SU-DHL-6 (cell line): ENCODE measurements at regions not wholly inside any gene's neighbourhood (a gene's known extent, or its start where the extent isn't known, plus 50 kb on each side); places are given as distances from the start of the nearest gene placed in this dataset.
"Not testable (repeated sequence)": the region's sequence is repeated elsewhere in the genome, so short reads cannot be mapped to it uniquely, and the experiment has no call there.

Source experiments
- H2AFZ ChIP-seq: fragments of 200-600 bp; sonication (generic); 2 replicates; pipeline ENCODE4 v1.6.1; 2014; ENCODE audit warnings: low read depth, mild to moderate bottlenecking, moderate library complexity, mixed read lengths, antibody characterized with exemption, low read length; ENCODE audit not compliant: severe bottlenecking
- H3F3A ChIP-seq: fragments of 200-600 bp; shearing (Covaris generic); 2 replicates; pipeline ENCODE4 v1.6.0; 2016; ENCODE audit warnings: antibody characterized with exemption, mild to moderate bottlenecking; ENCODE audit not compliant: insufficient read depth
- H3K27ac ChIP-seq: fragments of 200-600 bp; sonication (generic); 2 replicates; pipeline ENCODE4 v1.5.1; 2016; ENCODE audit warnings: low read depth, mild to moderate bottlenecking, low read length, moderate library complexity, mixed read lengths
- H3K27me3 ChIP-seq: fragments of 200-600 bp; sonication (generic), shearing (Covaris generic); 2 replicates; pipeline ENCODE4 v1.6.0; 2014; ENCODE audit warnings: mild to moderate bottlenecking, low read length
- H3K36me3 ChIP-seq: fragments of 200-600 bp; sonication (generic); 2 replicates; pipeline ENCODE4 v1.6.1; 2014; ENCODE audit warnings: mild to moderate bottlenecking, low read length, mixed read lengths
- H3K4me2 ChIP-seq: fragments of 300-600, 200-600 bp; shearing (Covaris generic), sonication (generic); 2 replicates; pipeline ENCODE4 v1.6.0; 2014; ENCODE audit warnings: low read length, low read depth, mild to moderate bottlenecking; ENCODE audit not compliant: poor library complexity, severe bottlenecking
- H3K4me3 ChIP-seq: fragments of 200-600 bp; sonication (generic); 2 replicates; pipeline ENCODE4 v1.5.1; 2014; ENCODE audit warnings: antibody characterized with exemption, low read length, mild to moderate bottlenecking, mixed read lengths; ENCODE audit not compliant: insufficient read depth, poor library complexity, severe bottlenecking
- H3K79me2 ChIP-seq: fragments of 200-600 bp; sonication (generic); 2 replicates; pipeline ENCODE4 v1.6.1; 2014; ENCODE audit warnings: mild to moderate bottlenecking, low read length, moderate library complexity; ENCODE audit not compliant: insufficient read depth
- H3K9ac ChIP-seq: fragments of 200-600 bp; sonication (generic); 2 replicates; pipeline ENCODE4 v1.7.0; 2014; ENCODE audit warnings: mild to moderate bottlenecking, low read length
- H3K9me2 ChIP-seq: fragments of 200-600 bp; sonication (generic); replicated peaks from 2 replicates; pipeline ENCODE4 v1.6.1; 2014; ENCODE audit warnings: low read length; ENCODE audit not compliant: insufficient read depth
- H3K9me3 ChIP-seq: fragments of 200-600 bp; sonication (generic); 2 replicates; pipeline ENCODE4 v1.6.1; 2014; ENCODE audit warnings: low read length, mixed read lengths; ENCODE audit not compliant: insufficient read depth
- H4K20me1 ChIP-seq: fragments of 200-600 bp; sonication (generic); 2 replicates; pipeline ENCODE4 v1.6.1; 2014; ENCODE audit warnings: low read depth, mild to moderate bottlenecking, antibody characterized with exemption, low read length, moderate library complexity, mixed read lengths
- EZH2phosphoT487 ChIP-seq: fragments of 200-600 bp; sonication (generic), shearing (Covaris generic); conservative IDR thresholded peaks from 2 replicates; pipeline ENCODE4 v1.6.1; 2018; ENCODE audit warnings: mild to moderate bottlenecking, antibody characterized with exemption, low read length, moderate library complexity, mixed read lengths
- TF ChIP-seq, protein P1 (sequence below): fragments of 200-600 bp; sonication (generic); IDR thresholded peaks from one replicate; pipeline ENCODE4 v1.5.1; 2017; ENCODE audit warnings: antibody characterized with exemption, mild to moderate bottlenecking, low read length, moderate library complexity; ENCODE audit not compliant: insufficient read depth, poor library complexity, severe bottlenecking

DNA sequence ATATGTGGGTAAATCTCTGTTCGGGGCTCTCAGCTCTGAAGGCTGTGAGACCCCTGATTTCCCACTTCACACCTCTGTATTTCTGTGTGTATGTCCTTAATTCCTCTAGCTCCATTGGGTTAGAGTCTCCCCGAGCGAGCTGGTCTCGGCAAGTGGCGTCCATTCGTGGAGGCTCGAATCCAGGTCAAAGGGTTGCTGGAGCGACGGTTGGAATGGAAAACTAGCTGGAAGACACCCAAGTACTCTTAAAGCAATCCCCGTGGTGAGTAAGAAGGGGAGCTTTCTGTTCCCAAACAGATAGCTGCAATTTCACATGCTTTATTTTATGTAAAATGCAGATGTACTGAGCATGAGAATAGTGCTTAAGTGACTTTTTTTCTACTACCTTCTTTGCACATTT is 277.5 kb upstream of the SGCG start:
- Histone ChIP-seq H2AFZ (no peak overlapping the region), H3K27ac (no peak overlapping the region), H3K4me3 (no peak overlapping the region), H3K9ac (no peak overlapping the region), H3K79me2 (peaks cover 31% of the 10 kb centered on the region), H3K27me3 (no peaks in the 10 kb centered on the region), H3F3A (no peaks in the 10 kb centered on the region), H3K9me2 (no peaks in the 10 kb centered on the region), H3K9me3 (peaks cover 11% of the 10 kb centered on the region; the same call in 1 of the 2 replicates), H4K20me1 (no peaks in the 10 kb centered on the region), H3K36me3 (peaks cover 58% of the 10 kb centered on the region), H3K4me2 (no peak overlapping the region)
- TF ChIP-seq, protein P1, sequence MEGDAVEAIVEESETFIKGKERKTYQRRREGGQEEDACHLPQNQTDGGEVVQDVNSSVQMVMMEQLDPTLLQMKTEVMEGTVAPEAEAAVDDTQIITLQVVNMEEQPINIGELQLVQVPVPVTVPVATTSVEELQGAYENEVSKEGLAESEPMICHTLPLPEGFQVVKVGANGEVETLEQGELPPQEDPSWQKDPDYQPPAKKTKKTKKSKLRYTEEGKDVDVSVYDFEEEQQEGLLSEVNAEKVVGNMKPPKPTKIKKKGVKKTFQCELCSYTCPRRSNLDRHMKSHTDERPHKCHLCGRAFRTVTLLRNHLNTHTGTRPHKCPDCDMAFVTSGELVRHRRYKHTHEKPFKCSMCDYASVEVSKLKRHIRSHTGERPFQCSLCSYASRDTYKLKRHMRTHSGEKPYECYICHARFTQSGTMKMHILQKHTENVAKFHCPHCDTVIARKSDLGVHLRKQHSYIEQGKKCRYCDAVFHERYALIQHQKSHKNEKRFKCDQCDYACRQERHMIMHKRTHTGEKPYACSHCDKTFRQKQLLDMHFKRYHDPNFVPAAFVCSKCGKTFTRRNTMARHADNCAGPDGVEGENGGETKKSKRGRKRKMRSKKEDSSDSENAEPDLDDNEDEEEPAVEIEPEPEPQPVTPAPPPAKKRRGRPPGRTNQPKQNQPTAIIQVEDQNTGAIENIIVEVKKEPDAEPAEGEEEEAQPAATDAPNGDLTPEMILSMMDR = no peak
- TF ChIP-seq EZH2phosphoT487 = no peak

DNA sequence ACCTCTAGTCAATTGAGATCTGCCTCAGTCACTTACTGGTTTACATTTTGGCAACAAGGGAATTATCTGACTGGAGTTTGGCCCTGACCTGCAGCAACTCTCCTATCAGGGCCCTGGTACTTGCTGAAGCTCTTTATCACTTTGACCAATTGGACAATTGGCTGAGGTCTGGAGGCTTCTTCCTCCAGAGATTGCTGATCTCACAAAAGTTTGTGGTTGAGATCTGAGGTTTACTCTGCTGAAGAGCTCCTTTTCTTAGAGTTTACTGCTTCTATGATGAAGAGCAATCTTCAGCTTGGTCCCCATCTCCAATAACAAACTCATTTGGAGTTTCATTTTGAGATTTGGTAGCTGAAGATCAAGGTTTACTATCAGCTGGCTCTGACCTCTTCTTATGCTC is 276.9 kb upstream of the SGCG start:
- H3K9me3 ChIP-seq = peaks cover 11% of the 10 kb centered on the region; the same call in 1 of the 2 replicates
- no peak overlapping the region for H3K27ac ChIP-seq
- H3K4me3 ChIP-seq = no peak overlapping the region
- no peak overlapping the region for H2AFZ ChIP-seq
- H3K36me3 ChIP-seq = peaks cover 53% of the 10 kb centered on the region
- no peaks in the 10 kb centered on the region for H4K20me1 ChIP-seq
- no peaks in the 10 kb centered on the region for H3K9me2 ChIP-seq
- no peak overlapping the region for H3K9ac ChIP-seq
- H3K27me3 ChIP-seq = no peaks in the 10 kb centered on the region
- H3K79me2 ChIP-seq = peaks cover 25% of the 10 kb centered on the region
- H3K4me2 ChIP-seq = no peak overlapping the region
- no peaks in the 10 kb centered on the region for H3F3A ChIP-seq
- TF ChIP-seq EZH2phosphoT487 = no peak
- TF ChIP-seq, protein P1 = no peak

DNA sequence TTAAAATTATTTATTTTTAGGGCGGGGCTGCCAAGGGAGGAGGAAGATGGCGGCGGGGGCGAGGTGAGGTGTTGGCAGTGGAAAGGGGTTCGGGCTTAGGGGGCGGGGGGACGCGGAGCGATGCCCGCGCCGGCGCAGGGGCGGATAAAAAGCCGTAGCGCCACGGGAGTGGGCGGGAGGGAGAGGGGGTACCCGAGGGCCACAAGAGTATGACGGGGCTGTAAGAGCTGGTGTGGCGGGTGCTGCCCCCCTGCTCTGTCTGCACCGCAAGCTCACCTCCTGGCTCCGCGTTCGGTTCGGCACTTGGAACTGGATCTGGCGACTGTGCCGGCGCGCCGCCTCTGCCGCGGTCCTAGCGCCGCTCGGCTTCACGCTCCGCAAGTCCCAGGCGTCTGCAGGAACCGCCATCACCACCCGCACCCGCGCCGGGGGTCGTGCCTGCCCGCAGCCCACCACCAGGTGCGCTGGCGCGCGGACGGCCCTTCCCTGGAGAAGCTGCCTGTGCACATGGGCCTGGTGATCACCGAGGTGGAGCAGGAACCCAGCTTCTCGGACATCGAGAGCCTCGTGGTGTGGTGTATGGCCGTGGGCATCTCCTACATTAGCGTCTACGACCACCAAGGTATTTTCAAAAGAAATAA is 265.2 kb upstream of the SGCG start:
- H3K27ac ChIP-seq = no peak overlapping the region
- TF ChIP-seq, protein P1 = no peak
- TF ChIP-seq EZH2phosphoT487 = no peak
- H3K79me2 ChIP-seq = no peaks in the 10 kb centered on the region
- peaks cover 14% of the 10 kb centered on the region for H3K36me3 ChIP-seq
- no peak overlapping the region for H3K9ac ChIP-seq
- no peaks in the 10 kb centered on the region for H4K20me1 ChIP-seq
- peaks cover 3% of the 10 kb centered on the region; the same call in 1 of the 2 replicates for H3F3A ChIP-seq
- H3K4me3 ChIP-seq = no peak overlapping the region
- no peaks in the 10 kb centered on the region for H3K9me2 ChIP-seq
- no peak overlapping the region for H2AFZ ChIP-seq
- no peaks in the 10 kb centered on the region for H3K27me3 ChIP-seq
- no peaks in the 10 kb centered on the region for H3K9me3 ChIP-seq
- H3K4me2 ChIP-seq = no peak overlapping the region

DNA sequence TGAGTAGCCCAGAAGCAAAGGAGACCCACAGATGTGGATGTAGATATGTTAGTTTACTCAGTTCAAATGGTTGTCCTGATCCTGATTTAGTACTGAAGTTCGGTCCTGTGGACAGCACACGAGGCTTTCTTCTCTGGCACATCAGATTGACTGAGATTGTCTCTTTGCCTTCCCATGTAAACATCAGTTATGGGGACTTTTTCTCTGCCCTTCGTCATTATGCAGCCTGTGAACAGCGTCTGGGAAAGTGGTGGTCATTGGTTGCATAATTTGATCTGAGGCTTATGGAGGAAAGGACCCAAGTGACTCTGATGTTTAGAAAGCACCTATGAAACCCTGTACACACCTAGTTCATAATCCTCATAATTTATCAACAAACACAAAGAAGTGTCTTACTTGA is 264.5 kb upstream of the SGCG start:
- H3K79me2 ChIP-seq, H4K20me1 ChIP-seq, H3K4me2 ChIP-seq, H3K9me2 ChIP-seq, H3K4me3 ChIP-seq, H3K9me3 ChIP-seq, H3F3A ChIP-seq, H3K27ac ChIP-seq, H3K9ac ChIP-seq, H3K27me3 ChIP-seq, H2AFZ ChIP-seq: not testable (repeated sequence)
- H3K36me3 ChIP-seq = peaks cover 14% of the 10 kb centered on the region
